ENCODE measurements at regions not wholly inside any gene's neighbourhood (a gene's known extent, or its start where the extent isn't known, plus 50 kb on each side); places are given as distances from the start of the nearest gene placed in this dataset.

DNA sequence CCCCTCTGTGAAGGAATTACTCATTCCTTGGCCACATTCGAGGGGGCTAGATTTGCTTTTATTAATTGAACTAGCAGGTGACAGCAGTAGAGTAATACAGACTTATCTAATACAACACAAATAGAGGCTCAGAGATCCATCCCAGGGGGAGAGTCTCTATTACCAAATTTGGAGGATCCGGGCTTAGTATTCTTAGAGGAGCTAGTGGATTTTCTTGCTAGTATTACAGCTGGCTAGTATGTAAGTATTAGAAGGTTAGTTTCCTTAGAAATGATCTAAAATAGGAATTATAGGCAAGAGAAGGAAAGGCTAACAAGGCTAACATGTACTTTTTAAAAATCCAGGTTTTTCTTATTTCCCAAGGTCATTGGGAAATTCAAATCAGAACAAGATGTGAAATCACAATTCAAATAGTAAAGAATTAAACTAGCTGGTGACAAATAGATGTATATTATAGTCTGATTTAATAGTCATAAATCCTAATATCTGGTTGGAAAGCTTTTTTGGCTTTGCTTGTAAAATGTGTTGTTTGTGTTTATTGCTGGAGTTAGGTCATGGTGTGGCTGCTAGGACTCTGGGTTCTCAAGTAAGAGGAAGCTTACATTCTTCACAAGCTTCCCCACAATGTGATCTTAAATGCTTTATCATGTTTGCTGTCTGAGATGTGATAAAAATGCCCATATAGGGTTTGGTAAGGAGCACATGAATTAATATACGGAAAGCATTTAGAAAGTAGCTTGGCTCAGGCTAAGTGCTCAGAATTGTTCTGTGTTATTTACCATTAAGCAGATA is 160.4 kb upstream of the MPDZ start:
- TF ChIP-seq EZH2 (IDR thresholded peaks at IDR 0.05; ENCODE audit: insufficient read depth, poor library complexity, severe bottlenecking) = no peak
- TF ChIP-seq EZH2phosphoT487 (IDR thresholded peaks at IDR 0.05; ENCODE audit: insufficient read depth, low read depth) = no peak

Measured in GM23248 (cell line).